IPS-11a (cell line): ENCODE measurements at regions not wholly inside any gene's neighbourhood (a gene's known extent, or its start where the extent isn't known, plus 50 kb on each side); places are given as distances from the start of the nearest gene placed in this dataset.
"Not testable (repeated sequence)": the region's sequence is repeated elsewhere in the genome, so short reads cannot be mapped to it uniquely, and the experiment has no call there.

Experiments
- H3K4me3 ChIP-seq: one replicate; pipeline ENCODE4 v1.5.1; 2013; ENCODE audit warnings: low read depth, low read length, control low read depth

GRCh38 chr9:63812822-63813221, 1472.2 kb downstream of the FOXD4L5 start:
- H3K4me3 ChIP-seq = not testable (repeated sequence)

- H3K4me3 ChIP-seq = not testable (repeated sequence)
These were observed 1480.8 kb downstream of the FOXD4L5 start for GRCh38 chr9:63804205-63804604.

DNA sequence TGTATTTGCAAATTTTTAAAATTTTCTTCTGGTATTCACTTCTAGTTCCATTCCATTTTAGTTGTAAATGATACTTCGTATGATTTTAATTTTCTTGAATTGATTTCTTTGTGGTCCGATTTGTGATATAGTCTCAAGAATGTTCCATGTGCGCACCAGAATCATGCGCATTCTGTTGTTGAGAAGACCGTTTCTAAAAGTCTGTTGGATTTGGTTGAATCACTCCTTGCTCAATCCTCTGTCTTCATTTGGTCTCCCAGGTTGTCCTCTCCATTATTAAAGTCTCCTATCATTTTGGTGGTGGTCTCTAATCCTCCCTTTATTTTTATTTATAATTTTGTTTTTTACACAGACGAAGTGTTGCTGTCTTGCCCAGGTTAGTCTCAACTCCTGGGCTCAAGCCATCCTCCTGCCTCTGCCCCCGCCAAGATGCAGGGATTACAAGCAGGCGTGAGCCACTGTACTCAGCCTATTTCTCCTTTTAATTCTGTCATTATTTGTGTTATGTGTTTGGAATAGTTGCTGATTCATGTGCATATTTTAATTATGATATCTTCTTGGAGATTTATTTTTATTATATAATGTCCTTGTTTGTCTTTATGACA, 1490.8 kb downstream of the FOXD4L5 start:
- not testable (repeated sequence) for H3K4me3 ChIP-seq

- H3K4me3 ChIP-seq = not testable (repeated sequence)
These were observed 1497.6 kb downstream of the FOXD4L5 start for GRCh38 chr9:63787454-63787853.

- not testable (repeated sequence) for H3K4me3 ChIP-seq
These were observed 1500.0 kb downstream of the FOXD4L5 start for GRCh38 chr9:63785059-63785458.

- not testable (repeated sequence) for H3K4me3 ChIP-seq
These were observed 1500.6 kb downstream of the FOXD4L5 start for GRCh38 chr9:63784421-63784820.

- H3K4me3 ChIP-seq = not testable (repeated sequence)
These were observed 1503.1 kb downstream of the FOXD4L5 start for GRCh38 chr9:63781817-63782439.

DNA sequence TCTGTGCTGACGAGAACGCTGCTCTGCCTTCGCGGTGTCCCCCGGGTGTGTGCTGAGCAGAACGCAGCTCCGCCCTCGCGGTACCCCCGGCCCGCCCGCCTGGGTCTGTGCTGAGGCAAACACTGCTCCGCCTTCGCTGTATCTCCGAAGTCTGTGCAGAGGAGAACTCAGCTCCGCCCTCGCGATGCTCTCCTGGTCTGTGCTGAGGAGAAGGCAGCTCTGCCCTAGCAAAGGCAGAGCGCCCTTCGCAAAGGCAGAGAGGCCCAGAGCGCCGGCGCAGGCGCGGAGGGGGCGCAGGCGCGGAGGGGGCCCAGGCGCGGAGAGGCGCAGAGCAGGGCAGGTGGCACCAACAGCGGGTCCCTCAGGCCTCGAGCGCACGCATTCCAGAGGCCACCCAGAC, 1503.6 kb downstream of the FOXD4L5 start:
- not testable (repeated sequence) for H3K4me3 ChIP-seq

- H3K4me3 ChIP-seq = not testable (repeated sequence)
These were observed 1508.8 kb downstream of the FOXD4L5 start for GRCh38 chr9:63776220-63776619.

DNA sequence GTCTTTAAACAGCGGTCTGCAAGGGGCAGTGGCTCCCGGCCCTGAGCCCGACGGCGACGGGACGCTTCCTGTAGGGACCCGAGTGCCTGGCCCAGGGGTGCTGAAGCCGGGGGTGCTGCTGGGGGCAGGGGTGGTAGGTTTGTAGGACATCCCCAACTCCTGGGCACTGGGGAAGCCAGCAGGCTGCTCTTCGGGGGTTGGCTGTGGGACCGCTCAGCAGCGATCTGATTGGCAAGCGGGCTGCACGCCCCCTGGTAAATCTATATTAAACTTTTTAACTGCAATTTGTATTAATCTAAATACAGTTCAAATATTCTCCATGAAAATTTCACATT, 1510.0 kb downstream of the FOXD4L5 start:
- not testable (repeated sequence) for H3K4me3 ChIP-seq

DNA sequence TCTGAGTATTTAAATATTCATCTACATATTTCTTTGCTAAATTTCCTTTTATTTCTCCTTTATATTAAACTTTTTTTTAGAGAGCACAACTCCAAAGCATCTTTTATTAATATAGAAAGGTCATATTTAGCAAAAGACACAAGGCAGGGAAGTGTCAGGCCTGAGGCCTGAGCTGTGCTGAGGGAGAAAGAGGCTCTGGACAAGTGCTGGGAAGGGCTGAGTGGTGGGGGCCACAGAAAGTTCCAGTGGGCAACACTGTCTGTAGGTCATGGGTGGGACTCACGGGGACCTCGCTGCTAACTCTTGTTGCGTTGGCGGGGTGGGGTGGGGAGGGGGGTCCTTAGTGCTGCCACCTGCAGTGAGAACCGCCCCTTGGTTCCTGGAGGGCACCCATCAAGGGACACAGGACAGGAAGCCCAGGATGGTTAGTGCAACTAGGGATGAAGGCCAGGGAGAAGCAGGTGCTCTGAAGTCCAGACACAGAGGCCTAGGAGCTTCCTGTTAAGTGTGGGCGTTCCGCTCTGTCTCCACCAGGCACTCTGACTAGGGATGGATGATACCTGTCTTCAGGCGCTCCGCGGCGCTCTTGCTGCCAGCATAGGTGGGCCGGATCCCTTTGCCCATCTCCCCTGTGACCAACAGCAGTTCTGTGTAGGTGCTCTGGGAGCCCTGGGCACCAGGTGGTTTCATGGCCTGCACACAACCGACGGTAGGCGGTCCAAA, 1510.5 kb downstream of the FOXD4L5 start:
- not testable (repeated sequence) for H3K4me3 ChIP-seq

- H3K4me3 ChIP-seq = not testable (repeated sequence)
These were observed 1522.8 kb downstream of the FOXD4L5 start for GRCh38 chr9:63762230-63762629.

- not testable (repeated sequence) for H3K4me3 ChIP-seq
These were observed 1556.0 kb downstream of the FOXD4L5 start for GRCh38 chr9:63729021-63729420.

DNA sequence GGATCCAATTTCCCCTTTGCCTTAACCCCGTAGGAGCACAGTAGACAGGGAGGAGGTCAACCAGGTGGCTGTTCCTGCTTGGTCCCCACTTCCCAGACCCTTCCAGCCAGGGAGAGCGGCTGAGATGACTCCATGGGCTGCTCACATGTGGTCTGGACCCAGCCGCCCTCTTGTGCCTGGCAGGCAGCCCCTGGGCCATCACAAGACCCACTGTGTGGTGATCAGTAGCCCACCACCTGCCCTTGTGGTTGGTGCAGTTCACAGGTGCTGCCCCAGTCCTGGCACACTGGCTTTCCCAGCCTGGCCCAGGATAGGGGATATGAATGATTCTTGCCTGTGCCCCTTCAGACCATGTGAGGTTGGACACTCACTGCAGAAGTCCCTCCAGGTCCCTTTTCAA, 1556.7 kb downstream of the FOXD4L5 start:
- H3K4me3 ChIP-seq = no peak overlapping the region

- not testable (repeated sequence) for H3K4me3 ChIP-seq
These were observed 1576.7 kb downstream of the FOXD4L5 start for GRCh38 chr9:63708285-63708684.

- H3K4me3 ChIP-seq = not testable (repeated sequence)
These were observed 1580.6 kb downstream of the FOXD4L5 start for GRCh38 chr9:63704456-63704855.

DNA sequence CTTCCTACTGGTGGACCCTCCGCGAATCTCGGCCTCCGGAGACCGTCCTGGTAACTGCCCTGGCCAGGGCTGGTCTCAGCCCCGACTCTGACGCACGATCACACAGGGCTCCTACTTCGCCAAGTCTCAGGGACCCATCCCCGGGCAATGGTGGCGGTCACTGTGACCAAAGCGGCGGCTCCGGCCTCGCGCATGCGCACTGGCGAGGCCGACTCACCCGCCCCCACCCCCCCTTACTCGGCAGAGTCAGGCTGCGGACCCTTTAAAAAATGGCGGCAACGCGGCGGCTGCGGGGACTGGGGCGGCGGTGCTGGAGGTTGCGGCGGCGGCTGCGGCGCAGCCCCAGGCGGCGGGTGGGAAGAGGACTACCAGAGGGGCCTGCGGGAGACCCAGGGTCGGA, 1581.3 kb downstream of the FOXD4L5 start:
- not testable (repeated sequence) for H3K4me3 ChIP-seq

- not testable (repeated sequence) for H3K4me3 ChIP-seq
These were observed 1581.8 kb downstream of the FOXD4L5 start for GRCh38 chr9:63703138-63703665.
